ENCODE measurements at regions not wholly inside any gene's neighbourhood (a gene's known extent, or its start where the extent isn't known, plus 50 kb on each side); places are given as distances from the start of the nearest gene placed in this dataset.

DNA sequence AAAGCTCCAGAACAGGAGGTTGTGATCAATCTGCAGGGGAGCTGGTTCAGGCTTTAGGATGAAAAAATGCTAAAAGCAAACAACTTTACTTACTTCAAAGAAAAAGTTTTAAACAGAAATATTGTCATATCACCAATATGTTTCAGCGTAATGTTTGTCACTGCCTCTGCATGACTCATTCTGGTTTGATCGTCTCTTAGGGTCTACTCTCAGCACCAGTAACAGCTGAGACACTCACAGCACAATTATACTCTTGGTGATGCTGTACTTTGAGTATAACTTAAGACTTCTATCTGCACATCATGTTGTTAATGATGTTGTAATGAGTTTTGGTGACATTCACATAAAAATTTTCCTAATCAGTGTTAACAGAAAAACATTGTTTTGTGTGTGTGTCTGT lies 665.4 kb downstream of the EPM2A start:
- Histone ChIP-seq H3K4me1 (ENCODE audit: control insufficient read depth in 2 of 2, insufficient read depth in 2 of 2, low read length in 1 of 2) (no peaks in the 10 kb centered on the region), H3K27ac (ENCODE audit: low read depth in 2 of 2, low read length in 1 of 2) (no peak overlapping the region), H3K36me3 (ENCODE audit: control insufficient read depth in 2 of 2, insufficient read depth in 2 of 2, low read length in 1 of 2) (no peaks in the 10 kb centered on the region), H3K27me3 (ENCODE audit: control insufficient read depth in 1 of 2, insufficient read depth in 2 of 2, low read length in 2 of 2) (no peaks in the 10 kb centered on the region), H3K9me3 (ENCODE audit: control insufficient read depth in 2 of 2, insufficient read depth in 1 of 2, low read depth in 1 of 2, low read length in 1 of 2) (no peaks in the 10 kb centered on the region), H3K4me3 (ENCODE audit: low read depth in 1 of 2, low read length in 2 of 2) (no peak overlapping the region)
- 70 to 74% methylated on average over 2 of the region's 2 CpGs for WGBS, 2 donors

DNA sequence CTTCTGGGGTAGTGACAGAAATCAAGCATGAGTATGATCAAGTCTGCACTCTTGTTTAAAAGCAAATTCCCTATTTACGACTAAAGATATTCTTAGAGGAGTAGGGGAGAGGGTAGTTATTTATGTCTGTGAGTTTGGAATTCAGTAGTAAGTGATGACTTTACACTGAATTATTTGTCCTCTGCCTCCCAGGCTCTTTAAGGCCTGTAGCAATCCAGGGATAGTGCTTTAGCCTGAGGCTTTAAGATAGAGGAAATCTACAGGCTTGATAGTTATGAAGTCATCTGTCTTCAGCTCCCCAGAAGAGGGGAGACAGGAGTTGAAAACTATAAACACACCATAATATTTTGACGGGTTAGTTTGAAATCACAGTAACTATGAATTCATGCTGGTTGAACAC lies 664.5 kb downstream of the EPM2A start:
- Histone ChIP-seq H3K27me3 (ENCODE audit: control insufficient read depth in 1 of 2, insufficient read depth in 2 of 2, low read length in 2 of 2) (no peaks in the 10 kb centered on the region), H3K36me3 (ENCODE audit: control insufficient read depth in 2 of 2, insufficient read depth in 2 of 2, low read length in 1 of 2) (no peaks in the 10 kb centered on the region), H3K4me3 (ENCODE audit: low read depth in 1 of 2, low read length in 2 of 2) (no peak overlapping the region), H3K9me3 (ENCODE audit: control insufficient read depth in 2 of 2, insufficient read depth in 1 of 2, low read depth in 1 of 2, low read length in 1 of 2) (no peaks in the 10 kb centered on the region), H3K27ac (ENCODE audit: low read depth in 2 of 2, low read length in 1 of 2) (no peak overlapping the region), H3K4me1 (ENCODE audit: control insufficient read depth in 2 of 2, insufficient read depth in 2 of 2, low read length in 1 of 2) (no peaks in the 10 kb centered on the region)
- WGBS, 2 donors: 77 to 82% methylated on average over 2 of the region's 2 CpGs

DNA sequence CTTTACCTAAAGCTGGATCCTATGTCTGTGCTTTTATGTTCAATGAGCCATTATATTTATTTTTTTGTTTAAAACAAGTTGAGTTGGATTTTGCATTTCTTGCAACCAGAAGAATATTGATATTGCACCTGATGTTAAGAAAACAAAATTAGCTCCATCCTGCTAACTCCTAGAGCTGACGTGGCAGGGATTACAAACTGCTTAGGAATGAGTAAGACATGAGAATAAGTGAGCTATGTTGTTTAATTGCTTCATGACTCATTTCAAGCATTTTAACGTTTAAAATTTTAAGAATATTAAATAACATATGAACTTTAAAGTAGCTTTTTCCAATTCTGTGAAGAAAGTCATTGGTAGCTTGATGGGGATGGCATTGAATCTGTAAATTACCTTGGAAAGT lies 663.5 kb downstream of the EPM2A start:
- WGBS, 2 donors: 51 to 68% methylated on average over 2 of the region's 2 CpGs
- H3K4me3 ChIP-seq (ENCODE audit: low read depth in 1 of 2, low read length in 2 of 2): no peak overlapping the region
- H3K36me3 ChIP-seq (ENCODE audit: control insufficient read depth in 2 of 2, insufficient read depth in 2 of 2, low read length in 1 of 2): no peaks in the 10 kb centered on the region

DNA sequence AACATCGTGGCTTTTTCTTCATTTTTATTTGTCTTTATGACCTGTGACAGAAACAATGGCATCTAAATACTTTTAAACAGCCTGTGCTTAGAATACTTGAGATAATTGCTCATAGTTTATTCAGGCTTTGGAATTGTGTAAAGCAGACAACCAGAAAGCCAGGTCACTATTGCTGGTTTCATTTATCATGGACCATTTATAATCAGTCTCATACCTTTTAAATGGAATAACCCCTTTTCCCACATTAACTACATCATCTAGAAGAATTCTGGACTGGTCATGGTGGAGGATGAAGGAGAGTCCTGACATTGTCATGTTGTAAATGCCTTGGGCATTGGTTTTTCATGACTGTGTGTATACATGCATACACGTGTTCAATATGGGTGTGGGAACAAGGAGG lies 661.5 kb downstream of the EPM2A start:
- Histone ChIP-seq H3K4me3 (ENCODE audit: low read depth in 1 of 2, low read length in 2 of 2) (no peak overlapping the region), H3K4me1 (ENCODE audit: control insufficient read depth in 2 of 2, insufficient read depth in 2 of 2, low read length in 1 of 2) (no peaks in the 10 kb centered on the region), H3K36me3 (ENCODE audit: control insufficient read depth in 2 of 2, insufficient read depth in 2 of 2, low read length in 1 of 2) (no peaks in the 10 kb centered on the region), H3K9me3 (ENCODE audit: control insufficient read depth in 2 of 2, insufficient read depth in 1 of 2, low read depth in 1 of 2, low read length in 1 of 2) (peaks cover 0 to 2% of the 10 kb centered on the region in 2 donors), H3K27me3 (ENCODE audit: control insufficient read depth in 1 of 2, insufficient read depth in 2 of 2, low read length in 2 of 2) (no peaks in the 10 kb centered on the region), H3K27ac (ENCODE audit: low read depth in 2 of 2, low read length in 1 of 2) (no peak overlapping the region)
- 62 to 67% methylated on average over 2 of the region's 2 CpGs for WGBS, 2 donors

More for the DNA sequence above, 663.5 kb downstream of the EPM2A start:
- Histone ChIP-seq H3K4me1 (ENCODE audit: control insufficient read depth in 2 of 2, insufficient read depth in 2 of 2, low read length in 1 of 2) (no peaks in the 10 kb centered on the region), H3K27me3 (ENCODE audit: control insufficient read depth in 1 of 2, insufficient read depth in 2 of 2, low read length in 2 of 2) (no peaks in the 10 kb centered on the region), H3K27ac (ENCODE audit: low read depth in 2 of 2, low read length in 1 of 2) (no peak overlapping the region), H3K9me3 (ENCODE audit: control insufficient read depth in 2 of 2, insufficient read depth in 1 of 2, low read depth in 1 of 2, low read length in 1 of 2) (peaks cover 0 to 2% of the 10 kb centered on the region in 2 donors)

DNA sequence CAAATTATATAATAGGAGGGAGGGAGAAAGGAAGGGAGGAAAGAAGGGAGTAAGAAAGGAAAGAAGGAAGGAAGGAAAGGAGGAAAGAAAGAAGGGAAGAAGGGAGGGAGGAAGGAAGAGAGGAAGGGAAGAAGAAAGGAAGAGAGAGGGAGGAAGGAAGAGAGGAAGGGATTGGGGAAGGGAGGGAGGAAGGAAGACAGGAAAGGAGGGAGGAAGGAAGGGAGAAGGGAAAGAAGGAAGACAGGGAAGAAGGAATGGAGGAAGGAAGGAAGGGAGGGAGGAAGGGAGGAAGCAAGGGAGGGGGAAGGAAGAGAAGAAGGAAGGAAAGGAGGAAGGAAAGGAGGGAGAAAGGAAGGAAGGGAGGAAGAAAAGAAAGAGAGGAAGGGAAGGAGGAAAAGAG lies 660.5 kb downstream of the EPM2A start:
- H3K4me1 ChIP-seq (ENCODE audit: control insufficient read depth in 2 of 2, insufficient read depth in 2 of 2, low read length in 1 of 2): no peaks in the 10 kb centered on the region
- H3K4me3 ChIP-seq (ENCODE audit: low read depth in 1 of 2, low read length in 2 of 2): no peak overlapping the region
- no peak overlapping the region for H3K27ac ChIP-seq (ENCODE audit: low read depth in 2 of 2, low read length in 1 of 2)
- peaks cover 0 to 2% of the 10 kb centered on the region in 2 donors for H3K9me3 ChIP-seq (ENCODE audit: control insufficient read depth in 2 of 2, insufficient read depth in 1 of 2, low read depth in 1 of 2, low read length in 1 of 2)
- no peaks in the 10 kb centered on the region for H3K36me3 ChIP-seq (ENCODE audit: control insufficient read depth in 2 of 2, insufficient read depth in 2 of 2, low read length in 1 of 2)
- no peaks in the 10 kb centered on the region for H3K27me3 ChIP-seq (ENCODE audit: control insufficient read depth in 1 of 2, insufficient read depth in 2 of 2, low read length in 2 of 2)

DNA sequence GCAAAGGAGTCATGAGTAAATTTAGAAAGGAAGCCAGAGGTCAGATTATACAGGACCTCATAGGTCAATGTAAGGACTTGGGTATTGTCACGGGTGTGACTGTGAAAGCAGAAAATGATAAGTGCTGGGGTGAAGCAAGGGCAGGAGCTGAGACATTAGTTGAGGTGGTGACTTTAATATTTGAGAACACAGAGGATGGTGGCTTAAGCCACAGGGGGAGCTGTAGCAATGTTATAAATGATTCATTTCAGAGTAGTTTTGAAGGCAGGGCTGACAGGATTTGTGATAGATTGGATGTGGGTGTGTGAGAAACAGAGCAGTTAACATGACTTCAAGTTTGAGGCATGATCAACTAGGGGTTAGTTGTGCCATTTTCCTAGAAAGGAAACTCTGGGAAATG lies 659.9 kb downstream of the EPM2A start:
- Histone ChIP-seq H3K27ac (ENCODE audit: low read depth in 2 of 2, low read length in 1 of 2) (no peak overlapping the region), H3K36me3 (ENCODE audit: control insufficient read depth in 2 of 2, insufficient read depth in 2 of 2, low read length in 1 of 2) (no peaks in the 10 kb centered on the region), H3K9me3 (ENCODE audit: control insufficient read depth in 2 of 2, insufficient read depth in 1 of 2, low read depth in 1 of 2, low read length in 1 of 2) (peaks cover 0 to 2% of the 10 kb centered on the region in 2 donors), H3K4me1 (ENCODE audit: control insufficient read depth in 2 of 2, insufficient read depth in 2 of 2, low read length in 1 of 2) (no peaks in the 10 kb centered on the region), H3K4me3 (ENCODE audit: low read depth in 1 of 2, low read length in 2 of 2) (no peak overlapping the region), H3K27me3 (ENCODE audit: control insufficient read depth in 1 of 2, insufficient read depth in 2 of 2, low read length in 2 of 2) (no peaks in the 10 kb centered on the region)
- WGBS, 2 donors: 45 to 60% methylated on average over 1 of the region's 1 CpG

DNA sequence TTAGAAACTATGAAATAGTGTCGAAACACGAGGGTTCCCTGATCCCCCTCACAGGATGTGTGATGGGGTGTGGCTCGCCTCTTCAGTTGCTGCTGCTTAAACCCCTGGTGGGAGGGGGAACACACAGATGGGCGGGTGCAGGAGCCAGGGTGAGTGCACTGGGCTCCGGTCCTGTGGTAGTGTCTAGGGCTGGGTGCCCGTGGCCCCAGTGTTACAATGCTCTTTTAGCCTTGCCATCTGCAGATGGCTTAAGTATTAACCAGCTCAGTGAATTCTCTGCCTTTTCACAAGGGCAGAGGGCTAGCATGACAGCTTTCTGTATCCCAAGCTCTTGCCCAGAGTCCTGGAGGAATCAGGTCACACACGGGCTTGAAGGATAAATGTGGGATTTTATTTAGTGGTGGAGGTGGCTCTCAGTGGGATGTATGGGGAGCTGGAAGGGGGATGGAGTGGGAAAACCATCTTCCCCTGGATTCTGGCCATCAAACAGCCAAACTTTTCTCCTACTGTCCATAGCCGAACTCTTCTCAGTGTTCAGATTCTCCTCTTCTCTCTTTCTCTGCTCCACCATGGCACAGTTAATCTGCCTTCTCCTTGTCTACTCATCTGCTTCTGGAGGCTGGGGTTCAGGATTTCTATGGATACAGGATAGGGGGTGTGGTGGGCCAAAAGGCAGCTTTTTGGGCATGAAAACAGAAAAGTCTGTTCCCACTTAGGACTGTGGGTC lies 659.0 kb downstream of the EPM2A start:
- peaks cover 0 to 2% of the 10 kb centered on the region in 2 donors for H3K9me3 ChIP-seq (ENCODE audit: control insufficient read depth in 2 of 2, insufficient read depth in 1 of 2, low read depth in 1 of 2, low read length in 1 of 2)
- no peak overlapping the region for H3K4me3 ChIP-seq (ENCODE audit: low read depth in 1 of 2, low read length in 2 of 2)
- WGBS, 2 donors: 85 to 91% methylated on average over 8 of the region's 8 CpGs
- no peaks in the 10 kb centered on the region for H3K27me3 ChIP-seq (ENCODE audit: control insufficient read depth in 1 of 2, insufficient read depth in 2 of 2, low read length in 2 of 2)
- no peaks in the 10 kb centered on the region for H3K4me1 ChIP-seq (ENCODE audit: control insufficient read depth in 2 of 2, insufficient read depth in 2 of 2, low read length in 1 of 2)
- no peaks in the 10 kb centered on the region for H3K36me3 ChIP-seq (ENCODE audit: control insufficient read depth in 2 of 2, insufficient read depth in 2 of 2, low read length in 1 of 2)
- H3K27ac ChIP-seq (ENCODE audit: low read depth in 2 of 2, low read length in 1 of 2): no peak overlapping the region

DNA sequence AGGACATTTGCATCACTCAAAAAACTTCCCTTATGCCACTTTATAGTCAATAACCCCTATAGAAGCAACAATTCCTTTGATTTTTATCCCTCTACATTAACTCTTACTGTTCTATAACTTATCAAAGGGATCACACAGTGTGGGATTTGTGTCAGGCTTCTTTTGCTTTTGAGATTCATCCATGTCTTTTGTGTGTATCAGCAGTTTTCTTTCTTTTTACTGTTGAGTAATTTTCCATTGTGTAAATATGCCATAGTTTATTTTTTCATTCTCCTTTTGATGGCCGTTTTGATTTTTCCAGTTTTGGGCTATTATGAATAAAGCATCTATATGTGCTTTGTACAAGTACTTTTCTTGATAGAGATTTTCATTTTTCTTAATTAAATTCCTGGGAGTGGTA lies 657.9 kb downstream of the EPM2A start:
- Histone ChIP-seq H3K27ac (ENCODE audit: low read depth in 2 of 2, low read length in 1 of 2) (no peak overlapping the region), H3K4me1 (ENCODE audit: control insufficient read depth in 2 of 2, insufficient read depth in 2 of 2, low read length in 1 of 2) (no peaks in the 10 kb centered on the region), H3K27me3 (ENCODE audit: control insufficient read depth in 1 of 2, insufficient read depth in 2 of 2, low read length in 2 of 2) (no peaks in the 10 kb centered on the region), H3K36me3 (ENCODE audit: control insufficient read depth in 2 of 2, insufficient read depth in 2 of 2, low read length in 1 of 2) (no peaks in the 10 kb centered on the region), H3K4me3 (ENCODE audit: low read depth in 1 of 2, low read length in 2 of 2) (no peak overlapping the region), H3K9me3 (ENCODE audit: control insufficient read depth in 2 of 2, insufficient read depth in 1 of 2, low read depth in 1 of 2, low read length in 1 of 2) (peaks cover 0 to 2% of the 10 kb centered on the region in 2 donors)
- WGBS, 2 donors: 45 to 69% methylated on average over 1 of the region's 1 CpG

DNA sequence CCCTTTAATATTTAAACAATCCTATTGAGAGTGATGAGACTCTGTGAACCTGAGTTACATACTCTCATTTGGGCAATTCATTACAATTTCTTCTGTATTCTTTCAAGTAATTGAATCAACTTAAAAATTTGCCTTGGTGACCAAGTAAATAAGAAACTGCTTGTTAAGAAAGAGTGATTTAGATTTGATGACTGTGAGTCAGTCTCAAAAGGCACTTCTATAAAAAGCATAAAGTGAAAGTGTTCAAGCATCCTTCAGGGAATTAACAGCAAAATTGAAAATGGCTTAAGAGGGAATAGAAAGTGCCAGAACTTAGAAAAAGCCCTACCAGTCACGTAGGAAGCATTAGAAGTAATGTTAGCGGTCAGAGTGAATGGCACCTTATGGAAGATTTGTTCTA lies 654.7 kb downstream of the EPM2A start:
- H3K9me3 ChIP-seq (ENCODE audit: control insufficient read depth in 2 of 2, insufficient read depth in 1 of 2, low read depth in 1 of 2, low read length in 1 of 2): peaks cover 0 to 2% of the 10 kb centered on the region in 2 donors
- 59 to 60% methylated on average over 2 of the region's 2 CpGs for WGBS, 2 donors
- H3K27me3 ChIP-seq (ENCODE audit: control insufficient read depth in 1 of 2, insufficient read depth in 2 of 2, low read length in 2 of 2): no peaks in the 10 kb centered on the region
- H3K27ac ChIP-seq (ENCODE audit: low read depth in 2 of 2, low read length in 1 of 2): no peak overlapping the region
- H3K4me3 ChIP-seq (ENCODE audit: low read depth in 1 of 2, low read length in 2 of 2): no peak overlapping the region
- no peaks in the 10 kb centered on the region for H3K4me1 ChIP-seq (ENCODE audit: control insufficient read depth in 2 of 2, insufficient read depth in 2 of 2, low read length in 1 of 2)
- no peaks in the 10 kb centered on the region for H3K36me3 ChIP-seq (ENCODE audit: control insufficient read depth in 2 of 2, insufficient read depth in 2 of 2, low read length in 1 of 2)

DNA sequence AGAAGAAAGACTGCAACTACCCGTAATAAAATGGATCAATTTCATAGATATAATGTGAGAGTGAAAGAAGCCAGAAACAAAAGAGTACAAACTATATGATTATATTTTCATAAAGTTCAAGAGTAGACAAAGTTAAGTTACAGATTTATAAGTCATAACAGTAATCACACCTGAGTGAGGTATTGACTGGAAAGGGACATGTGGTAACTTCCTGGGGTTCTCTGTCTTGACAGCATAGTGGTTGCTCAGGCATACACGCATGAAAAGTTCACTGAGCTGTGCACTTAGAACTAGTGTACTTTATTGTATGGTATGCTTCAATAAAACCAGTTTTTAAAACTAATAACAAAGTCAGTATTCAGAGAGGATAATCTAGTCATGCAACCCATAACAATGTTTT lies 653.6 kb downstream of the EPM2A start:
- H3K4me1 ChIP-seq (ENCODE audit: control insufficient read depth in 2 of 2, insufficient read depth in 2 of 2, low read length in 1 of 2): no peaks in the 10 kb centered on the region
- H3K4me3 ChIP-seq (ENCODE audit: low read depth in 1 of 2, low read length in 2 of 2): no peak overlapping the region
- H3K27ac ChIP-seq (ENCODE audit: low read depth in 2 of 2, low read length in 1 of 2): no peak overlapping the region
- no peaks in the 10 kb centered on the region for H3K36me3 ChIP-seq (ENCODE audit: control insufficient read depth in 2 of 2, insufficient read depth in 2 of 2, low read length in 1 of 2)
- WGBS, 2 donors: 87 to 92% methylated on average over 2 of the region's 2 CpGs
- H3K9me3 ChIP-seq (ENCODE audit: control insufficient read depth in 2 of 2, insufficient read depth in 1 of 2, low read depth in 1 of 2, low read length in 1 of 2): no peaks in the 10 kb centered on the region
- no peaks in the 10 kb centered on the region for H3K27me3 ChIP-seq (ENCODE audit: control insufficient read depth in 1 of 2, insufficient read depth in 2 of 2, low read length in 2 of 2)
